WERI-Rb-1 (cell line): ENCODE measurements at regions not wholly inside any gene's neighbourhood (a gene's known extent, or its start where the extent isn't known, plus 50 kb on each side); places are given as distances from the start of the nearest gene placed in this dataset.

Experiments
- DNase-seq: peaks from one replicate; pipeline ENCODE4 v3.0.0-alpha.2; 2020
- H3K27ac ChIP-seq: fragments of 250-450 bp; sonication (Bioruptor Pico); 2 replicates; pipeline ENCODE4 v1.5.1; 2020; ENCODE audit warnings: mild to moderate bottlenecking, moderate library complexity
- H3K27me3 ChIP-seq: fragments of 250-450 bp; sonication (Bioruptor Pico); 2 replicates; pipeline ENCODE4 v1.5.1; 2021; ENCODE audit warnings: mild to moderate bottlenecking, low read depth, moderate library complexity; ENCODE audit not compliant: insufficient read depth, severe bottlenecking
- H3K36me3 ChIP-seq: fragments of 250-450 bp; sonication (Bioruptor Pico); 2 replicates; pipeline ENCODE4 v1.5.1; 2020; ENCODE audit warnings: mild to moderate bottlenecking, moderate library complexity
- H3K4me3 ChIP-seq: 2 replicates; pipeline ENCODE4 v1.5.1; 2011; ENCODE audit warnings: low read depth, mild to moderate bottlenecking, control low read depth, low read length
- H3K9me3 ChIP-seq: fragments of 250-450 bp; sonication (Bioruptor Pico); 2 replicates; pipeline ENCODE4 v1.5.1; 2021; ENCODE audit warnings: mild to moderate bottlenecking, moderate library complexity; ENCODE audit not compliant: severe bottlenecking
- CTCF ChIP-seq: IDR thresholded peaks from 2 replicates; pipeline ENCODE4 v1.5.1; 2011; ENCODE audit warnings: low read depth, mild to moderate bottlenecking, control low read depth, inconsistent platforms, low read length

- TF ChIP-seq CTCF: no peak
- no peaks in the 10 kb centered on the region for H3K9me3 ChIP-seq
- no peak overlapping the region for H3K27ac ChIP-seq
- no peak overlapping the region for H3K4me3 ChIP-seq
- H3K27me3 ChIP-seq: no peaks in the 10 kb centered on the region
- no peaks in the 10 kb centered on the region for H3K36me3 ChIP-seq
- DNase-seq: no peak
Measured at GRCh38 chr18:51433881-51434280, 236.4 kb upstream of the MEX3C start.

GRCh38 chr18:51437280-51438271, 240.1 kb upstream of the MEX3C start:
- DNase-seq: no peak
- Histone ChIP-seq H3K27me3 (no peaks in the 10 kb centered on the region), H3K27ac (no peak overlapping the region), H3K36me3 (no peaks in the 10 kb centered on the region), H3K9me3 (no peaks in the 10 kb centered on the region), H3K4me3 (no peak overlapping the region)
- no peak for TF ChIP-seq CTCF

- TF ChIP-seq CTCF: no peak
- Histone ChIP-seq H3K36me3 (no peaks in the 10 kb centered on the region), H3K27ac (no peak overlapping the region), H3K9me3 (no peaks in the 10 kb centered on the region), H3K27me3 (no peaks in the 10 kb centered on the region), H3K4me3 (no peak overlapping the region)
- DNase-seq: no peak
Measured at GRCh38 chr18:51438797-51439350, 241.4 kb upstream of the MEX3C start.

GRCh38 chr18:51442012-51442411, 244.5 kb upstream of the MEX3C start:
- no peaks in the 10 kb centered on the region for H3K27me3 ChIP-seq
- no peak for DNase-seq
- H3K27ac ChIP-seq: no peak overlapping the region
- no peak for TF ChIP-seq CTCF
- no peak overlapping the region for H3K4me3 ChIP-seq
- H3K9me3 ChIP-seq: no peaks in the 10 kb centered on the region
- H3K36me3 ChIP-seq: no peaks in the 10 kb centered on the region

- no peaks in the 10 kb centered on the region for H3K36me3 ChIP-seq
- H3K27ac ChIP-seq: no peak overlapping the region
- TF ChIP-seq CTCF: no peak
- no peaks in the 10 kb centered on the region for H3K27me3 ChIP-seq
- no peak for DNase-seq
- no peak overlapping the region for H3K4me3 ChIP-seq
- no peaks in the 10 kb centered on the region for H3K9me3 ChIP-seq
Measured at GRCh38 chr18:51446571-51447210, 249.2 kb upstream of the MEX3C start.
